ENCODE measurements at regions not wholly inside any gene's neighbourhood (a gene's known extent, or its start where the extent isn't known, plus 50 kb on each side); places are given as distances from the start of the nearest gene placed in this dataset.

- Mint-ChIP-seq H3K4me1 (ENCODE audit: low read depth) (no peaks in the 10 kb centered on the region), H3K27ac (no peak overlapping the region)
- POLR2A ChIA-PET: no interaction called here
These were observed 336.2 kb upstream of the IL12A start for GRCh38 chr3:159652452-159652851.

DNA sequence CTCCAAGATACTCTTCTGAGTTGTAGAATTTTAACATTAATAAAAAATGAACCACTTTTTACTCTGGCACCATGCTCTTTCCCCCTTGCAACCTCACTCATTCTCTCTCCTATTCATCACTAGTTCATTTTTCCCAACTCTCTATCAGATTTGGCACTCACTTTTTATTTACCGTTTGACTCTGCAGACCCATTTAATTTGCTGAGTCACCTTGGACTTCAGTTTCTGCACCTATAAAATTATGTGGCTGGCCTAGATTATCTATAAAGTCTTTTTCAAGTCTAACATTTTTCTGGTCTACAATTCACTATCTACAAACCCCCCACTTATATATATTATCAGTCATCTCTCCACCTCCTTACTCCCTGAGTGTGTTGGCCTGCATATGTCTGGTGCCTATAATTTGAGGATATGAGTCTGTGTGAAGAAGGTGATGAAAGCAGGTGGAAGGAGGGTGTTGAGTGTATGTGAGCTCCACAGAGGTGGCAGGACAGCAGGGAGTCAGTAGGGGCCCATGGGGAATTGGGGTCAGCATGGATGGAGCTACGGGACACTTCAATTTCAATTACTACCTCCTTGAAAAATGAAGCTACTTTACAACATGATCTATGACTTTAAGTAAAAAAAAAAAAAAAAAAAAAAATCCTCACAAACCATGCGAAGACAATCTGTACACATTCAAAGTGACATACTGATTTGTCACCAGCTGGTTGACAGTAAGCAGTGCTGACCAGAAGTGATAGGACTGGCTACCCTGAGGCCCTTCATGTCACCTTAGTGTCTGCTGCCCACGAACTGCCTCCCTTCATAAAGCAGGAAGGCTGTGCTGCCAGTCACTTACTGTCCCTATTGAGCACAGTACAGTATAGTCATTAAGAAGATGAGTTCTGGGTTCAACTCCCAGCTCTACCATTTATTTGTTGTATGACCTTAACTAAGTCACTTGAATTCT is 334.2 kb upstream of the IL12A start:
- H3K4me1 Mint-ChIP-seq (ENCODE audit: low read depth): no peaks in the 10 kb centered on the region
- CTCF ChIA-PET: no interaction called here
- intact Hi-C loops (cut with micrococcal nuclease): no loop called here
- no peaks in the 10 kb centered on the region for H3K36me3 Mint-ChIP-seq
- H3K4me3 Mint-ChIP-seq: no peak overlapping the region
- no peaks in the 10 kb centered on the region for H3K9me3 Mint-ChIP-seq
- no peaks in the 10 kb centered on the region for H3K27me3 Mint-ChIP-seq
- no peak for DNase-seq
- POLR2A ChIA-PET: no interaction called here
- no peak overlapping the region for H3K27ac Mint-ChIP-seq

More at GRCh38 chr3:159652452-159652851, 336.2 kb upstream of the IL12A start:
- H3K36me3 Mint-ChIP-seq: no peaks in the 10 kb centered on the region
- no peaks in the 10 kb centered on the region for H3K27me3 Mint-ChIP-seq
- intact Hi-C loops (cut with micrococcal nuclease): no loop called here
- CTCF ChIA-PET: no interaction called here
- no peaks in the 10 kb centered on the region for H3K9me3 Mint-ChIP-seq
- no peak for DNase-seq
- H3K4me3 Mint-ChIP-seq: no peak overlapping the region

GRCh38 chr3:159655202-159655601 is 333.4 kb upstream of the IL12A start:
- H3K27ac Mint-ChIP-seq: no peak overlapping the region
- no peaks in the 10 kb centered on the region for H3K36me3 Mint-ChIP-seq
- no peak for DNase-seq
- ChIA-PET CTCF (no interaction called here), POLR2A (no interaction called here)
- intact Hi-C loops (cut with micrococcal nuclease): no loop called here
- H3K9me3 Mint-ChIP-seq: no peaks in the 10 kb centered on the region
- H3K4me1 Mint-ChIP-seq (ENCODE audit: low read depth): no peaks in the 10 kb centered on the region
- H3K27me3 Mint-ChIP-seq: no peaks in the 10 kb centered on the region
- no peak overlapping the region for H3K4me3 Mint-ChIP-seq

DNA sequence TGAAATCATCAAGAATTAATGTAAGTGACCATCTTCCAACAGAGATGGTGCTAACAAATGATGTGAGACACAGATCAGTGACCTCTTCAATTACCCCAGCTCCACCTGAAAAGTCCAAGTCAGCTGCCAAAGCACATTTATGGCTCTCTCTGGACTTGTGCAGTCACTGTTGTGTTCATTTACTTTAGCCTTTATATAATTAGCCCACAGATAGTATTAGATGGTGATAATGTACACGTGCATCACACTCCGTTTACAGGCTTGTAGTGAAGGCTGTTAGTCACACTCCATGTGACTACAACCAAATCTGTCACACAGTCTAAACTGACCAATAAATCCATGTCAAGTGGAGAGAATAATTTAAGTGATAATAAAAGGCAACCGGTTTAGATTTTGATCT is 331.5 kb upstream of the IL12A start:
- intact Hi-C loops (cut with micrococcal nuclease): no loop called here
- H3K27me3 Mint-ChIP-seq: no peaks in the 10 kb centered on the region
- H3K36me3 Mint-ChIP-seq: no peaks in the 10 kb centered on the region
- ChIA-PET CTCF (no interaction called here), POLR2A (no interaction called here)
- no peak for DNase-seq
- H3K4me1 Mint-ChIP-seq (ENCODE audit: low read depth): no peaks in the 10 kb centered on the region
- H3K9me3 Mint-ChIP-seq: peaks cover 5% of the 10 kb centered on the region
- H3K27ac Mint-ChIP-seq: no peak overlapping the region
- no peak overlapping the region for H3K4me3 Mint-ChIP-seq

- no peaks in the 10 kb centered on the region for H3K4me1 Mint-ChIP-seq (ENCODE audit: low read depth)
- H3K9me3 Mint-ChIP-seq: peaks cover 9% of the 10 kb centered on the region
- H3K36me3 Mint-ChIP-seq: no peaks in the 10 kb centered on the region
- ChIA-PET POLR2A (no interaction called here), CTCF (no interaction called here)
- intact Hi-C loops (cut with micrococcal nuclease): no loop called here
- no peak overlapping the region for H3K27ac Mint-ChIP-seq
- H3K4me3 Mint-ChIP-seq: no peak overlapping the region
- no peak for DNase-seq
- H3K27me3 Mint-ChIP-seq: no peaks in the 10 kb centered on the region
These were observed 331.0 kb upstream of the IL12A start for GRCh38 chr3:159657629-159658028.

DNA sequence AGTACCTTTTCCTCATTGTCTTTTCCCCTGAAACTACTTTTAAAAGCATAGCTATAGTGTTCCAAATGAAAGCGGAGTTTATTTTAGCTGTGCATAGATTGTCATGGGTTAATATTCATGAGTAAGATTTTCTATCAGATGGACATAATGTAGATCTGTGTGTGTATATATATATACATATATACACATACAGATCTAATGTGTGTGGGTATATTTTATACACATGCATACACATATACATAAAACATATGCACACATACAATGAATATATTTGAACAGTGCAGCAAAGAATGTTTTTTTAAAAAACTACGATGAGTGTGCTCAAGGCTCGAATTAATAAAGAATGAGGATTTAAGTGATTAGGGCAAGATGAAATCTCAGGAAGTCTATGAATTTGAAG is 328.3 kb upstream of the IL12A start:
- intact Hi-C loops (cut with micrococcal nuclease): no loop called here
- H3K27me3 Mint-ChIP-seq: no peaks in the 10 kb centered on the region
- peaks cover 11% of the 10 kb centered on the region for H3K9me3 Mint-ChIP-seq
- H3K27ac Mint-ChIP-seq: no peak overlapping the region
- CTCF ChIA-PET: no interaction called here
- no peaks in the 10 kb centered on the region for H3K4me1 Mint-ChIP-seq (ENCODE audit: low read depth)
- no peak overlapping the region for H3K4me3 Mint-ChIP-seq
- H3K36me3 Mint-ChIP-seq: no peaks in the 10 kb centered on the region
- POLR2A ChIA-PET: no interaction called here
- no peak for DNase-seq

DNA sequence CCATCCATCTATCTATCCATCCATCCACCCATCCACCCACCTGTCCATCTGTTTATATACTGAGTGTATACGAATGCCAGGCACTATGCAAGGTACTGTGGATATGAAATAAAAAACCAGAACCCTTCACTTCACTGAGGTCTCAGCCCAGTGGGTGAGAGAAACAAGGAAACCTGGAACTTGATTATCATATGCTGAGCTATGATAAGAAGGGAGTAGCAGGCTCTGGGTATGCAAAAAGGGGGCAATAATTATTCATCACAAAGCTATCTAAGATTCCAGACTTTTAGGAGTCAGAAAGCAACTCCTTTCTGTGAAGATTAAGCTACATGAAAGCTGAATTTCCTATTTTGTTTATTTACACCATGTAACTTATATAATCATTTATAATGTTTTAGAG is 327.7 kb upstream of the IL12A start:
- Mint-ChIP-seq H3K36me3 (no peaks in the 10 kb centered on the region), H3K4me1 (ENCODE audit: low read depth) (no peaks in the 10 kb centered on the region), H3K27ac (no peak overlapping the region), H3K9me3 (peaks cover 11% of the 10 kb centered on the region), H3K4me3 (no peak overlapping the region), H3K27me3 (no peaks in the 10 kb centered on the region)
- ChIA-PET POLR2A (no interaction called here), CTCF (no interaction called here)
- DNase-seq: no peak
- intact Hi-C loops (cut with micrococcal nuclease): no loop called here

DNA sequence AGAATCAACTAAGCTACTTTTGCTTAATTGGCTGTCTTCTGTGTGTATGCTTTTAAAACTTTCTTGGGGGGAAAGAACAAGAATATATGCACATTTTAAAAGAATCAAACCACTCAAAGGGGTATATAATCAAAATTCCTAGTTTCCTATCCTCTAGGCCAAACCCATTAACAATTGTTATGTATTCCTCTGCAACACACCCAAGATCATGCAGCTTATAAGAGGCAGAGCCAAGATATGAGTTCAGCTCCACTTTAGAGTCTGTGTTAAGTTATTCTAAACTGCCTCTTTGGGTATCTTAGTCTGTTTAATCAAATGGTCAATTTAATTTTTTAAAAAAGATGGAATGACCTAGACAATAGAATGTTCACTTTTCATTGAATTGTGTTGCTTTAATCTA is 326.1 kb upstream of the IL12A start:
- DNase-seq: no peak
- intact Hi-C loops (cut with micrococcal nuclease): no loop called here
- POLR2A ChIA-PET: no interaction called here
- CTCF ChIA-PET: no interaction called here
- Mint-ChIP-seq H3K27me3 (no peaks in the 10 kb centered on the region), H3K27ac (no peak overlapping the region), H3K9me3 (peaks cover 11% of the 10 kb centered on the region), H3K4me3 (no peak overlapping the region), H3K4me1 (ENCODE audit: low read depth) (no peaks in the 10 kb centered on the region), H3K36me3 (no peaks in the 10 kb centered on the region)

DNA sequence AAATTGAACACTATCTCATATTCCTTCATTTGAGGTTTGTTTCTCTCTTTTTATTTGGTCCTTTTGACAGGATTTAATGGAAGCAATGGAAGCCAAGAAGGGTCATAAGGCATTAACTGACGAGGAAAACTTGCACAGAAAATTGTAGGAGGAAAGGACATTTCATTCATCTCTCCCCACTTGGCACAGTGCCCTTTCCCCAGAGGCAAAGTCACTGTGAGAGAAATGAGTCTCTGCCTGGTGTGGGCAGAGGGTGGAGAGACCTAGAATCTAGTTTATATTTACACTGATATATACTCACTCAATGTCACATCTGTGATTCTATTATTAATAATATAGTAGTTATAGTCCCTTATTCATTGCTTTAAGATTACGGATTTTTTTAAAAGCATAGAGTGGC is 324.6 kb upstream of the IL12A start:
- H3K9me3 Mint-ChIP-seq: peaks cover 11% of the 10 kb centered on the region
- no peaks in the 10 kb centered on the region for H3K4me1 Mint-ChIP-seq (ENCODE audit: low read depth)
- no peaks in the 10 kb centered on the region for H3K36me3 Mint-ChIP-seq
- H3K27ac Mint-ChIP-seq: no peak overlapping the region
- no peak overlapping the region for H3K4me3 Mint-ChIP-seq
- intact Hi-C loops (cut with micrococcal nuclease): no loop called here
- ChIA-PET CTCF (no interaction called here), POLR2A (no interaction called here)
- no peaks in the 10 kb centered on the region for H3K27me3 Mint-ChIP-seq
- no peak for DNase-seq

GRCh38 chr3:159664653-159665052 is 324.0 kb upstream of the IL12A start:
- no peaks in the 10 kb centered on the region for H3K4me1 Mint-ChIP-seq (ENCODE audit: low read depth)
- intact Hi-C loops (cut with micrococcal nuclease): no loop called here
- H3K27ac Mint-ChIP-seq: no peak overlapping the region
- peaks cover 11% of the 10 kb centered on the region for H3K9me3 Mint-ChIP-seq
- POLR2A ChIA-PET: no interaction called here
- CTCF ChIA-PET: no interaction called here
- DNase-seq: no peak
- no peaks in the 10 kb centered on the region for H3K27me3 Mint-ChIP-seq
- H3K36me3 Mint-ChIP-seq: no peaks in the 10 kb centered on the region
- H3K4me3 Mint-ChIP-seq: no peak overlapping the region

GRCh38 chr3:159667261-159667660 is 321.4 kb upstream of the IL12A start:
- H3K4me1 Mint-ChIP-seq (ENCODE audit: low read depth): no peaks in the 10 kb centered on the region
- H3K27ac Mint-ChIP-seq: no peak overlapping the region
- no peak overlapping the region for H3K4me3 Mint-ChIP-seq
- H3K9me3 Mint-ChIP-seq: peaks cover 5% of the 10 kb centered on the region
- ChIA-PET POLR2A (no interaction called here), CTCF (no interaction called here)
- no peaks in the 10 kb centered on the region for H3K27me3 Mint-ChIP-seq
- no peaks in the 10 kb centered on the region for H3K36me3 Mint-ChIP-seq
- intact Hi-C loops (cut with micrococcal nuclease): no loop called here
- DNase-seq: no peak

- no peak overlapping the region for H3K27ac Mint-ChIP-seq
- H3K4me3 Mint-ChIP-seq: no peak overlapping the region
- POLR2A ChIA-PET: no interaction called here
- intact Hi-C loops (cut with micrococcal nuclease): no loop called here
- H3K27me3 Mint-ChIP-seq: no peaks in the 10 kb centered on the region
- H3K9me3 Mint-ChIP-seq: no peaks in the 10 kb centered on the region
- DNase-seq: no peak
- H3K36me3 Mint-ChIP-seq: no peaks in the 10 kb centered on the region
- CTCF ChIA-PET: no interaction called here
- no peaks in the 10 kb centered on the region for H3K4me1 Mint-ChIP-seq (ENCODE audit: low read depth)
These were observed 320.2 kb upstream of the IL12A start for GRCh38 chr3:159668461-159668860.

GRCh38 chr3:159668990-159669476 is 319.6 kb upstream of the IL12A start:
- Mint-ChIP-seq H3K27me3 (no peaks in the 10 kb centered on the region), H3K36me3 (no peaks in the 10 kb centered on the region), H3K4me1 (ENCODE audit: low read depth) (no peaks in the 10 kb centered on the region), H3K4me3 (no peak overlapping the region), H3K27ac (no peak overlapping the region), H3K9me3 (no peaks in the 10 kb centered on the region)
- intact Hi-C loops (cut with micrococcal nuclease): no loop called here
- ChIA-PET CTCF (no interaction called here), POLR2A (no interaction called here)
- no peak for DNase-seq

Data from activated CD4-positive, alpha-beta memory T cell treated with anti-CD3 and anti-CD28 coated beads for 36 hours (primary cell).